MCF 10A (cell line): ENCODE measurements at regions not wholly inside any gene's neighbourhood (a gene's known extent, or its start where the extent isn't known, plus 50 kb on each side); places are given as distances from the start of the nearest gene placed in this dataset.

Experiments
- BruUV-seq: library from RNA; stranded (reverse); fragments of 400-500 nt; replicated peaks from 2 replicates; lab custom pipeline; 2021; lab: Mats Ljungman, UMichigan
- CTCF ChIA-PET: fragments of 300-600 bp; sonication (Branson Sonifier 250); formaldehyde crosslinking; extraction: SDS; loops from one replicate; lab custom pipeline; 2021; ENCODE audit warnings: antibody characterized with exemption, inconsistent platforms; lab: Yijun Ruan, JAX
- POLR2A ChIA-PET: fragments of 300-600, 350-650 bp; sonication (Branson Sonifier 250); formaldehyde crosslinking; extraction: SDS; loops from one replicate; lab custom pipeline; 2020; ENCODE audit warnings: antibody characterized with exemption, inconsistent platforms; lab: Yijun Ruan, JAX
- DNase-seq: peaks from one replicate; pipeline ENCODE4 v3.0.0-alpha.2; 2018; ENCODE audit not compliant: unreplicated experiment
- H3K27ac Mint-ChIP-seq: one replicate; pipeline ENCODE4 v1.8.0; 2022; ENCODE audit warnings: mild to moderate bottlenecking, low read depth, mixed read lengths; ENCODE audit not compliant: unreplicated experiment
- H3K27me3 Mint-ChIP-seq: one replicate; pipeline ENCODE4 v1.8.0; 2022; ENCODE audit warnings: mixed read lengths; ENCODE audit not compliant: insufficient read depth, unreplicated experiment
- H3K36me3 Mint-ChIP-seq: one replicate; pipeline ENCODE4 v1.8.0; 2022; ENCODE audit warnings: mild to moderate bottlenecking, moderate library complexity, mixed read lengths; ENCODE audit not compliant: insufficient read depth, unreplicated experiment
- H3K4me1 Mint-ChIP-seq: one replicate; pipeline ENCODE4 v1.8.0; 2022; ENCODE audit warnings: mixed read lengths; ENCODE audit not compliant: insufficient read depth, unreplicated experiment
- H3K4me3 Mint-ChIP-seq: one replicate; pipeline ENCODE4 v1.8.0; 2022; ENCODE audit warnings: mild to moderate bottlenecking, moderate library complexity, mixed read lengths; ENCODE audit not compliant: unreplicated experiment
- H3K9me3 Mint-ChIP-seq: one replicate; pipeline ENCODE4 v1.8.0; 2022; ENCODE audit warnings: mixed read lengths; ENCODE audit not compliant: unreplicated experiment
- CTCF ChIP-seq: fragments of 200-600 bp; IDR thresholded peaks from one replicate; pipeline ENCODE4 v1.8.0; 2022; ENCODE audit warnings: antibody characterized with exemption, mild to moderate bottlenecking; ENCODE audit not compliant: unreplicated experiment
- intact Hi-C: fragments of 100-400 bp; cut with micrococcal nuclease; formaldehyde crosslinking; loops from 2 replicates; pipeline ENCODE4 v1.14.1; 2022

GRCh38 chr2:30366199-30366691 is 80.8 kb upstream of the LCLAT1 start:
- CTCF ChIA-PET: no interaction called here
- Mint-ChIP-seq H3K4me1 (peaks cover 6% of the 10 kb centered on the region), H3K27ac (no peak overlapping the region)

GRCh38 chr2:30367232-30368070 is 79.6 kb upstream of the LCLAT1 start:
- H3K36me3 Mint-ChIP-seq: no peaks in the 10 kb centered on the region
- no TSS peak for BruUV-seq
- no peak overlapping the region for H3K27ac Mint-ChIP-seq
- no peaks in the 10 kb centered on the region for H3K9me3 Mint-ChIP-seq
- intact Hi-C loops: no loop called here
- DNase-seq: no peak
- ChIA-PET CTCF (interaction anchor here (0.7 kb wide), 1 partner anchor 376 kb away, joined by 3 read pairs; no protein-coding TSS in a partner anchor), POLR2A (no interaction called here)
- H3K4me3 Mint-ChIP-seq: no peak overlapping the region
- H3K27me3 Mint-ChIP-seq: no peaks in the 10 kb centered on the region
- H3K4me1 Mint-ChIP-seq: peaks cover 3% of the 10 kb centered on the region
- no peak for TF ChIP-seq CTCF

More at GRCh38 chr2:30366199-30366691, 80.8 kb upstream of the LCLAT1 start:
- BruUV-seq: no TSS peak
- intact Hi-C loops: no loop called here
- DNase-seq: no peak
- POLR2A ChIA-PET: no interaction called here
- Mint-ChIP-seq H3K9me3 (no peaks in the 10 kb centered on the region), H3K27me3 (no peaks in the 10 kb centered on the region), H3K36me3 (no peaks in the 10 kb centered on the region), H3K4me3 (no peak overlapping the region)
- no peak for TF ChIP-seq CTCF

GRCh38 chr2:30368258-30368657 is 78.8 kb upstream of the LCLAT1 start:
- intact Hi-C loops: no loop called here
- no peak for DNase-seq
- no TSS peak for BruUV-seq
- no peaks in the 10 kb centered on the region for H3K9me3 Mint-ChIP-seq
- POLR2A ChIA-PET: no interaction called here
- no peak overlapping the region for H3K4me3 Mint-ChIP-seq
- no peak overlapping the region for H3K27ac Mint-ChIP-seq
- no peaks in the 10 kb centered on the region for H3K27me3 Mint-ChIP-seq
- no peaks in the 10 kb centered on the region for H3K36me3 Mint-ChIP-seq
- TF ChIP-seq CTCF: no peak
- CTCF ChIA-PET: no interaction called here
- no peaks in the 10 kb centered on the region for H3K4me1 Mint-ChIP-seq

GRCh38 chr2:30371028-30371689 is 75.9 kb upstream of the LCLAT1 start:
- H3K36me3 Mint-ChIP-seq: no peaks in the 10 kb centered on the region
- H3K4me3 Mint-ChIP-seq: no peak overlapping the region
- H3K9me3 Mint-ChIP-seq: no peaks in the 10 kb centered on the region
- TF ChIP-seq CTCF: no peak
- intact Hi-C loops: no loop called here
- H3K27me3 Mint-ChIP-seq: no peaks in the 10 kb centered on the region
- ChIA-PET CTCF (interaction anchor here (0.6 kb wide), 2 partner anchors 206 to 633 kb away, joined by 3 to 6 read pairs; no protein-coding TSS in a partner anchor), POLR2A (no interaction called here)
- no TSS peak for BruUV-seq
- no peak overlapping the region for H3K27ac Mint-ChIP-seq
- no peaks in the 10 kb centered on the region for H3K4me1 Mint-ChIP-seq
- no peak for DNase-seq
